ENCODE measurements at regions not wholly inside any gene's neighbourhood (a gene's known extent, or its start where the extent isn't known, plus 50 kb on each side); places are given as distances from the start of the nearest gene placed in this dataset.

DNA sequence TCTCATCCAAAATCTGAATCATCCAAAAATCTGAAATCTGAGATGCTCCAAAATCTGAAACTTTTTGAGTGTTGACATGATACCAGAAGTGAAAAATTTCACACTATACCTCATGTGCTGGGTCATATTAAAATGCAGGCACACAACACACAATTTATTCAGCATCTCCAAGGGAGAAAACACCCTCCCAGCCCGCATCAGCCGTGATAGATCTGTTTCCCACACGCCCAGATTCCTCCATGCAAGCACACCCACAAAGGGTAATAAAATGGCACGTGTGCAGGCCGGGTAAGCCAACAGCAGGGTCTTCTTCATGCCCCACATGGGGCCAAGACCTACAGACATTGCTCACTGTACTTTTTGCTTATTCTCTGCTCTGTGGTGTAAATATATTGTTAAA, 173.1 kb upstream of the FERD3L start:
- Mint-ChIP-seq H3K9me3 (no peaks in the 10 kb centered on the region), H3K27ac (no peak overlapping the region), H3K27me3 (ENCODE audit: insufficient read depth, low read depth, poor library complexity) (no peaks in the 10 kb centered on the region), H3K36me3 (ENCODE audit: low read depth) (no peaks in the 10 kb centered on the region), H3K4me3 (no peak overlapping the region), H3K4me1 (peaks cover 3% of the 10 kb centered on the region)
- no peak overlapping the region for H3K4me2 ChIP-seq
- no peaks in the 10 kb centered on the region for H3K27me3 ChIP-seq (ENCODE audit: insufficient read depth)
- H3K9me2 ChIP-seq (ENCODE audit: insufficient read depth) = no peaks in the 10 kb centered on the region
- H2AFZ ChIP-seq = no peak overlapping the region
- H3K4me3 ChIP-seq = no peak overlapping the region
- no peaks in the 10 kb centered on the region for H4K20me1 ChIP-seq (replicated peaks; ENCODE audit: insufficient read depth)
- ATAC-seq = no peak
- DNase-seq (ENCODE audit: low spot score) = no peak
- H3K36me3 ChIP-seq (ENCODE audit: insufficient read depth) = no peaks in the 10 kb centered on the region
- H3K4me1 ChIP-seq (ENCODE audit: insufficient read depth) = peaks cover 7% of the 10 kb centered on the region; the same call in 1 of the 2 replicates
- TF ChIP-seq EZH2phosphoT487 (IDR thresholded peaks at IDR 0.05; ENCODE audit: unreplicated experiment) = no peak
- no peak for TF ChIP-seq NANOG (IDR thresholded peaks at IDR 0.05; ENCODE audit: borderline replicate concordance)
- no peak for TF ChIP-seq JUNB (IDR thresholded peaks at IDR 0.05; ENCODE audit: unreplicated experiment)
- TF ChIP-seq CTCF (conservative IDR thresholded peaks at IDR 0.05; ENCODE audit: low read depth in 2 of 2) = no peak
- no peak for TF ChIP-seq POLR2AphosphoS5 (IDR thresholded peaks at IDR 0.05; ENCODE audit: low read depth)
- TF ChIP-seq EZH2 (IDR thresholded peaks at IDR 0.05; ENCODE audit: low read depth, unreplicated experiment) = no peak
- no peak for TF ChIP-seq STAT1 (IDR thresholded peaks at IDR 0.05; ENCODE audit: unreplicated experiment)
- TF ChIP-seq, protein P1, sequence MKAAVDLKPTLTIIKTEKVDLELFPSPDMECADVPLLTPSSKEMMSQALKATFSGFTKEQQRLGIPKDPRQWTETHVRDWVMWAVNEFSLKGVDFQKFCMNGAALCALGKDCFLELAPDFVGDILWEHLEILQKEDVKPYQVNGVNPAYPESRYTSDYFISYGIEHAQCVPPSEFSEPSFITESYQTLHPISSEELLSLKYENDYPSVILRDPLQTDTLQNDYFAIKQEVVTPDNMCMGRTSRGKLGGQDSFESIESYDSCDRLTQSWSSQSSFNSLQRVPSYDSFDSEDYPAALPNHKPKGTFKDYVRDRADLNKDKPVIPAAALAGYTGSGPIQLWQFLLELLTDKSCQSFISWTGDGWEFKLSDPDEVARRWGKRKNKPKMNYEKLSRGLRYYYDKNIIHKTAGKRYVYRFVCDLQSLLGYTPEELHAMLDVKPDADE (IDR thresholded peaks at IDR 0.05) = no peak
- no peak for TF ChIP-seq CREB1 (CRISPR knock-in tag; IDR thresholded peaks at IDR 0.05; ENCODE audit: low read depth)
- TF ChIP-seq ZNF331 (CRISPR knock-in tag; IDR thresholded peaks at IDR 0.05; ENCODE audit: low read depth) = no peak
- no peak for TF ChIP-seq ZNF462 (CRISPR knock-in tag; IDR thresholded peaks at IDR 0.05)
- TF ChIP-seq ZNF114 (CRISPR knock-in tag; IDR thresholded peaks at IDR 0.05) = no peak
- TF ChIP-seq, protein P2, sequence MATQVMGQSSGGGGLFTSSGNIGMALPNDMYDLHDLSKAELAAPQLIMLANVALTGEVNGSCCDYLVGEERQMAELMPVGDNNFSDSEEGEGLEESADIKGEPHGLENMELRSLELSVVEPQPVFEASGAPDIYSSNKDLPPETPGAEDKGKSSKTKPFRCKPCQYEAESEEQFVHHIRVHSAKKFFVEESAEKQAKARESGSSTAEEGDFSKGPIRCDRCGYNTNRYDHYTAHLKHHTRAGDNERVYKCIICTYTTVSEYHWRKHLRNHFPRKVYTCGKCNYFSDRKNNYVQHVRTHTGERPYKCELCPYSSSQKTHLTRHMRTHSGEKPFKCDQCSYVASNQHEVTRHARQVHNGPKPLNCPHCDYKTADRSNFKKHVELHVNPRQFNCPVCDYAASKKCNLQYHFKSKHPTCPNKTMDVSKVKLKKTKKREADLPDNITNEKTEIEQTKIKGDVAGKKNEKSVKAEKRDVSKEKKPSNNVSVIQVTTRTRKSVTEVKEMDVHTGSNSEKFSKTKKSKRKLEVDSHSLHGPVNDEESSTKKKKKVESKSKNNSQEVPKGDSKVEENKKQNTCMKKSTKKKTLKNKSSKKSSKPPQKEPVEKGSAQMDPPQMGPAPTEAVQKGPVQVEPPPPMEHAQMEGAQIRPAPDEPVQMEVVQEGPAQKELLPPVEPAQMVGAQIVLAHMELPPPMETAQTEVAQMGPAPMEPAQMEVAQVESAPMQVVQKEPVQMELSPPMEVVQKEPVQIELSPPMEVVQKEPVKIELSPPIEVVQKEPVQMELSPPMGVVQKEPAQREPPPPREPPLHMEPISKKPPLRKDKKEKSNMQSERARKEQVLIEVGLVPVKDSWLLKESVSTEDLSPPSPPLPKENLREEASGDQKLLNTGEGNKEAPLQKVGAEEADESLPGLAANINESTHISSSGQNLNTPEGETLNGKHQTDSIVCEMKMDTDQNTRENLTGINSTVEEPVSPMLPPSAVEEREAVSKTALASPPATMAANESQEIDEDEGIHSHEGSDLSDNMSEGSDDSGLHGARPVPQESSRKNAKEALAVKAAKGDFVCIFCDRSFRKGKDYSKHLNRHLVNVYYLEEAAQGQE (IDR thresholded peaks at IDR 0.05; ENCODE audit: unreplicated experiment) = no peak
- no peaks in the 10 kb centered on the region for H3F3A ChIP-seq (replicated peaks; ENCODE audit: low read depth)
- no peaks in the 10 kb centered on the region for H3K79me2 ChIP-seq (replicated peaks; ENCODE audit: insufficient read depth)
- H3K27ac ChIP-seq (ENCODE audit: low read depth) = no peak overlapping the region
